HuH-7.5 (cell line): ENCODE measurements at regions not wholly inside any gene's neighbourhood (a gene's known extent, or its start where the extent isn't known, plus 50 kb on each side); places are given as distances from the start of the nearest gene placed in this dataset.
"Not testable (repeated sequence)": the region's sequence is repeated elsewhere in the genome, so short reads cannot be mapped to it uniquely, and the experiment has no call there.

Experiments
- DNase-seq: peaks from one replicate; pipeline ENCODE4 v3.0.0; 2011; ENCODE audit warnings: low spot score

- no peak for DNase-seq
Observed at GRCh38 chr9:95784318-95784717, 91.2 kb upstream of the ERCC6L2 start.

- DNase-seq: no peak
Observed at GRCh38 chr9:95783426-95783975, 92.0 kb upstream of the ERCC6L2 start.

- no peak for DNase-seq
Observed at GRCh38 chr9:95780751-95781150, 94.7 kb upstream of the ERCC6L2 start.

GRCh38 chr9:95780121-95780520 lies 95.4 kb upstream of the ERCC6L2 start:
- no peak for DNase-seq

- DNase-seq: not testable (repeated sequence)
Observed at GRCh38 chr9:95779597-95779996, 95.9 kb upstream of the ERCC6L2 start.

GRCh38 chr9:95778957-95779356 lies 96.5 kb upstream of the ERCC6L2 start:
- DNase-seq: no peak

GRCh38 chr9:95777136-95777535 lies 98.4 kb upstream of the ERCC6L2 start:
- DNase-seq: no peak

GRCh38 chr9:95776176-95776575 lies 99.3 kb upstream of the ERCC6L2 start:
- no peak for DNase-seq

- DNase-seq: no peak
Observed at GRCh38 chr9:95775191-95775590, 100.3 kb upstream of the ERCC6L2 start.

GRCh38 chr9:95773053-95773418 lies 102.5 kb upstream of the ERCC6L2 start:
- no peak for DNase-seq

GRCh38 chr9:95772320-95773052 lies 103.0 kb upstream of the ERCC6L2 start:
- DNase-seq: peak; percentile 27

GRCh38 chr9:95771556-95772246 lies 103.8 kb upstream of the ERCC6L2 start:
- peak; percentile 47 for DNase-seq

GRCh38 chr9:95770653-95771131 lies 104.8 kb upstream of the ERCC6L2 start:
- DNase-seq: no peak

- no peak for DNase-seq
Observed at GRCh38 chr9:95769909-95770433, 105.5 kb upstream of the ERCC6L2 start.

GRCh38 chr9:95769473-95769872 lies 106.0 kb upstream of the ERCC6L2 start:
- DNase-seq: no peak

GRCh38 chr9:95766906-95767305 lies 108.6 kb upstream of the ERCC6L2 start:
- no peak for DNase-seq

GRCh38 chr9:95764533-95765319 lies 110.8 kb upstream of the ERCC6L2 start:
- no peak for DNase-seq

- no peak for DNase-seq
Observed at GRCh38 chr9:95763983-95764382, 111.5 kb upstream of the ERCC6L2 start.

GRCh38 chr9:95763006-95763405 lies 112.5 kb upstream of the ERCC6L2 start:
- no peak for DNase-seq

GRCh38 chr9:95762322-95762721 lies 113.2 kb upstream of the ERCC6L2 start:
- DNase-seq: no peak

GRCh38 chr9:95760791-95761190 lies 114.7 kb upstream of the ERCC6L2 start:
- no peak for DNase-seq

GRCh38 chr9:95757439-95757838 lies 118.1 kb upstream of the ERCC6L2 start:
- DNase-seq: no peak
